HG03521 (cell line): ENCODE measurements at regions not wholly inside any gene's neighbourhood (a gene's known extent, or its start where the extent isn't known, plus 50 kb on each side); places are given as distances from the start of the nearest gene placed in this dataset.

Experiments used
- ATAC-seq: cut with Tn5 transposase; IDR thresholded peaks from one replicate; pipeline ENCODE4 v1.9.1; 2021; ENCODE audit warnings: mild to moderate bottlenecking, moderate library complexity; ENCODE audit not compliant: unreplicated experiment

DNA sequence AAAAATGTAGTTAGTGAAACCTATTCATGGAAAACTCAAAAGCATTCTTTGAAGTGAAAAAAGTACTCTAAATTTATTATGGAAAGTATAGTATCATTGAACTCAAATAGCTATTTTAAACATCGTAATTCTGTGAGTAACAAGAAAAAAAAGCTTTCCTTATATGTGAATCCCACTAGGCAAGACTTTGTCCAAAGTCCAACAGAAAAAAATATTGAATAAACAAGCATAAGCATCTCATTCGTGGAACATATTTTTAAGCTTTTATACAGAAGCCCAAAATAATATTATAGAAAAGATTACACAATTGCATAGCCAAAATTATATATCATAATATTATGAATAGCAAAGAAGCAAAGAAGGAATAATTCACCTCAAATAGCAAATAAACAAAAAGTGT, 79.4 kb upstream of the IFNE start:
- ATAC-seq: no peak

DNA sequence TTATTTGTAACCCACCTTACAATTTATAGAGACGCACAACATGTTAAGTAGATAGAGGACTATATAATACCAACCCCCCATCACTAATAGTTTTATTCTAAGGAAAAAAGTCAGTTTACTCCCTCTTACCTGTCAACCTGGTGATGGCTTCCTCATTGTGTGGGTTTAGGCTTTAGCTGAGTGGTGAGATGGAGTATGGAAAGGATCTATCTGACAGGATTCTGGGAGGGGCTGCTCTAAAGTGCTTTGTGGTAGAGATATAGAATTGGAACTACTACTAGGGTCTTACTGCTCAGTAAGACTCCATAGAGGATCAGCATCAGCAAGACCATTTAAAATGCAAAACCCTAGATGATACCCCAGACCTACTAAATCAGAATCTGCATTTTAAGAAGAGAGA, 82.1 kb upstream of the IFNE start:
- no peak for ATAC-seq

DNA sequence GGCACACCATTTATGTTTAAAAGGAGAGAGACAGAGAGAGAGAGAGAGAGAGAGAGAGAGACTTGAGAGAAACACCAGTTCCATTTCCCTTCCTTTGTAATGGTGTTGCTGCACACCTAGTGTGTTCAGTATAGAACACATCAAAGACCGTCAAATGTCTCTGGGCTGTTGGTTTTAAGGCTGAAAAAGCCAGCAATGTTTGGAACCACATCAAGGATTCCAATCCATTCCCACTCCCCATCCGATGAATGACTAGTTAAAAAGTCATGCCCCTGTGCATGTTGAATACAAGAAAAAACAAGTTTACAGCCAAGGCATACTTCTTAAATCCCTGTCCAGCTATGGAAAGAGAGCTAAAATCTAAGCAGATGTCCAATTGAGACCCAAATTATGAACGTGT, 83.0 kb upstream of the IFNE start:
- ATAC-seq: no peak

DNA sequence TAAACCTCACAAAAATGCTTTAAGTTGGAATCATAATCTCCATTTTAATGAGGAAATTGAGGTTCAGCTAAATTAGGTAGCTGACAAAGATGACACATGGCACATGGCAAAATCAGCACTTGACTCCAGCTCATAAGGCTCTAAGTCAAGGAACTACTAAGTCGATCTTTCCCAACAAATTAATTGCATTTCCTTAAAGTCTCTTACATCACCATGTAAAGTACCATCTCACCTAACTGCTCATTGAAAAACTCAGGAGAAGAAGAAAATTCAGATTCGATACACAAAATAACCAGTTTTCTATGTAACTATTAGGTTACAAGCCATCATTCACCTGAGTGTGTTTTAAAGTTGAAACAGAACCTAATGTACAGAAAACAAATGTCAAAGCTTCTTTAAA, 85.8 kb upstream of the IFNE start:
- ATAC-seq: no peak

DNA sequence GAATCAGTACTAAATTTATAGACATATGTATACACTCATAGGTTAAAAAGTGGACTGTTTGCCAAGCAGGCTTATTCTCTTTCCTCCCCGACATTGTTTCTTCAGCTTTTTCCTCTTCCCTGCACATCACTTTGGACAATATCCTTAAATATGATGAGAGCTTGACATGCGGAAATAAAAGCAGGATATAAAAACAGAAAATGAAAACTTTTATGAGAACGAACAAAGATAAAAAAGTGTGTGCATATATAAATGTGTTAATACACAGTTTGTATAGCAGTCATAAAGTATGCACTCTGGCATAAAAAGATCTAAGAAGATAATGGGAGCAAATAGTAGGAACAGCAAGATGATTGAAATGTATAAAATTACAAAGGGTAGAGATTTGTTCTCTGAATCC, 86.4 kb upstream of the IFNE start:
- ATAC-seq: no peak

DNA sequence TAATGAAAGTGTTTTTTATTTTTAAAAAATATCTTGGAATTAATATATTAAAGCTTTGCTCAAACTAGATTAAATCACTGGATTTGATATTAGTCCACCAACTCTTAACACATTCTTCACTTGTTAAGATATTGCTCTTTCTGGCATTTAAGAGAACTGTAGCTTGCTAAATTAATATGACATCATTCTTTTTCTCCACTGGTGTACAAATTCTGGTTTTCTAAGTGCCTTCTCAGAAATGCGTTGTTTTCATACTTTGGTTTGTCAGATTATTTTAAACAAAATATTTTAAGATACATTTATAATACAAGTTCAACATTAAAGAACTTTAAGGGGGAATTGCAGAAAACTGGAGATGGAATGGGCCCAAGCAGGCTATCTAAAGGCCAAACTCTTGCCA, 87.6 kb upstream of the IFNE start:
- no peak for ATAC-seq

DNA sequence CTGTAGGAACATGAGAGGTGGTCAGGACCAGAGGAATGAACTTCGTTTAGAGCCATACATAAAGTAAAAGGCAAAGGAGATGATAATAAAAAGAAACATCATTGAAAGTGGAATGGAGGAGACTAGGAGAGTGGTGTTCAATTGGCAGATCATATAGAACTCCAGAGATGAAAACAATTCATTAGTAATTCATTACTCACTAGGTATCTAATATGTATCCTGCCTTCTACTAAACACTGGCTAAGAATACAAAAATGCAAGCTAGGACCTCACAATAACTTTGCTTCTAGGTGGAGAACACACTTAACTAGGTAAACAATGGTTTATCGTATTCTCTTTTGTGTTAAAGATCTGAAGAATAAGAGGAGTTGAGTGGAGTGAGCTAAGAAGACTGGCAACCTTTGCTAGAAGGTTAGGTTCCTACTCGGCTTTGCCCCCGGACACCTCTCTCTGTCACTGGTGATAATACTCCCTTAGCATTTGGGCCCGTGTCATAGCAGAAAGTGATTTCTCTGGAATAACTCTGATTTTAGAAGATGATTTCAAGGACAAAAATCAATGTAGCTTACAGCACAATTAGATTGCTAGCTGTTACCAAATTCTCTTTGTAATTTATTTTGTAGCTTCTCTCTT, 88.6 kb upstream of the IFNE start:
- ATAC-seq: no peak

DNA sequence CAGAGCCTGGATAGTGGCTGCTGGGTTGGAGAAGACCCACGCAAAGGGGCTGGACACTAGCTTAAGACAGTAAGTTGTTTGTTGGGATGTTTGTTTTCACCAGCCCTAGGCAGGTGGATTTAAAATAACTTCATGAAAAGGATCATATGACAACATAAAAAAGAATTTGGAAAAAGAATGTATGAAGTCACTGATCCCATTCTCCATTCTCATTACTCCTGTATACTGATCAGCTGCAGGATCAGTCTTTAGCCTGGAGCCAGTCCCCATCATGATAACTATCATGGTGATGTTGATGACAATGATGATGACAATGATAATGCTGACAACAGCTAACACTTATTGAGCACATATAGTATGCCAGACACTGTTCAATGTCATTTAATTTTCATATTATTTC, 92.1 kb upstream of the IFNE start:
- ATAC-seq: no peak

DNA sequence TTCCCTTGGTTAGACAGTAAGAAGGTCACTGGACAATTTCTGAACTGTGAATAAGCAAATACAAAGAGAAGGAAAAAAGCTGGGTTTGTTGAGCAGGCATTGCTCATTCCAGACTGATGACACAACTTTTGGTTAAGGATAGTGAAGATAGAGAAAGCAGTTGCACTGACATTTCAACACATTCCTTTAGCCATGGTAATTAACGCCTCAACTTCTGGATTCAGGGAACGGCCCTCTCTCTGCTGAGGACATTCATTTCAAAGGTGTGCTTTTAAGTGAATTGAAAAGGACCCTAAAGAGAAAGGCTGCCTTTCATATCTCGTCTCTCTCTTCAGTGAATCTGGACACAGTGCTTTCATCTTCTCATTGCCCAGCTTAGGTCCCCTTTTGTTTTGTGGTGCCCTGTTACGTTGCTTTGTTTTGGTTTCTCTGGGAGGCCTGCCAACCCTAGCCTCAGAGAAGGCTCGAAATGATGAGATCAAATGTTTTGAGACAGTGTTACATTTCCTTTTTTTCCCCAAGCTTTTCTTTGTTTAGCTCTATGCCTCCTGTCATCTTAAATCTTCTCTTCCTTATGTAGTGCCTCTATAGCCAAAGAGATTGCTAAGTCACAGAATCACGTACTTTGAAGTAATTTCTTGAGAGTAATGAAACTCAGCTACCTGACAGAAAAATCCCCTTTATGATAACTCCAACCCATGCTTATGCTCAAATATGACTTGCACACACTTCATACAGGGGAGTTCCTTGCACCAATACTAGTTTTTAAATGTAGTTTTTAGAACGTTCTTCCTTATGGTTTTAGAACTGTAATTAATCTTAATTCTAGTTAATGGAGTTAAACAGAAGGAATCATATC, 94.4 kb upstream of the IFNE start:
- no peak for ATAC-seq

DNA sequence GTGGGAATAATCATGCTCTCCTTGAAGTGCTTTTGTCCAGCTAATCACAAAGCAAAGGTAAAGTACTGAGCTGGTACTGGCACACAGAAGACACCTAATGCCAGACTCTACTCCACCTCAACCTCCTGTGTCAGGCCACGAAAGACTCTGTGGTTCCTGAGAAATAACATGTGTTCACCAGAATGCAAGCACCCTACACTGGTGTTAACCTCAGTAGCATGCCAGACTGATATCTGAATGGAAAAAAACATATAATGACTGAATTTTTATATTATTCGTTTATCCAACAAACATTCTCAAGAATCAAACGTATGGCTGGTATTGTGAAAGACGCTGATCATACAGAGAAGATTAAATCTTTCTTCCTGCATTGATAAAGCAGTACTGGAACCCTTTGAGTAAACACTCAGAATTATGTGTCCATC, 97.1 kb upstream of the IFNE start:
- no peak for ATAC-seq

DNA sequence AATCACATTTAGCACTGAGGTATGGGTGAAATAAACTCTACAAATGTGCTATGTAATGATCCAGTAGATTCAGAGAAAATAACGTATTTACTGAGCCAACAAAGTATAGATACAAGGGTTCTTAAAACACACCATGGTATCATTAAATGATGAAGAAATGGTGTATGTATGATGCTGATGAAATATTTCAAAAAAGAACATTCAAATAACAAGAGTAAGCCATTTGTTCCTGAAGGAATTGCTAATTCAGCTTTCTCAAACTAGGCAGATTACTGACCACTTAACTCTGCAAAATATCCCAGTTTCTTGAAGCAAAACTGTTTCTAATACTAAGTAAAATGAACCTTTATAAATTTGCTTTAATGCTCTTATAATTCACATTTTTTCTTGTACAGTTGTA, 97.6 kb upstream of the IFNE start:
- ATAC-seq: no peak

DNA sequence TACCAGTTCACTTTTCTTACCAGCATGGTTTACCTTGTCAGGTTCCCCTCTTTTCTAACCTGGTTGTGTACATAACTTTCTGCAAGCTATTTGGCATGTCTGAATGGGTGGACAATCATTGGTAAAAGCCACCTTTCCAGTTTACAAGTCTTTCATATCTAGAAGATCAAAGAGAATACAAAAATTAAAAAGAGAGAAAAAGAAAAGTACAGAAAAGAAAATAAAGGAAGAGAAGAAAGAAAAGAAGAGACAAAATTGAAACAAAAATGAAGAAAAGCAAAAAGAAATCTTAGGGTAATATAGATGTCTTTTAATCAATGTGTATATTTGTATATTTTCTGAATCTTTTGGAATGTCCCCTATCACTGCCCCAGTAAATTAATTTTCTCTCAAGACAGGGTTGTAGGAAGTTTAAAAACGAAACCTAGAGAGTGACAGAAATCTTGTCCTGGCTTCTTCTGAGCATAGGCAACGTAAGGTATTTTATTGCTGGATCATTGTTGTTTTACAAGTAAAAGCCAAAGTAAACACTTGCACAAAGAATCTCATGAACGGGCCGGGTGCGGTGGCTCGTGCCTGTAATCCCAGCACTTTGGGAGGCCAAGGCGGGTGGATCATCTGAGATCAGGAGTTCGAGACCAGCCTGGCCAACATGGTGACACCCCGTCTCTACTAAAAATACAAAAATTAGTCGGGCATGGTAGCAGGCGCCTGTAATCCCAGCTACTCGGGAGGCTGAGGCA, 98.7 kb upstream of the IFNE start:
- no peak for ATAC-seq

DNA sequence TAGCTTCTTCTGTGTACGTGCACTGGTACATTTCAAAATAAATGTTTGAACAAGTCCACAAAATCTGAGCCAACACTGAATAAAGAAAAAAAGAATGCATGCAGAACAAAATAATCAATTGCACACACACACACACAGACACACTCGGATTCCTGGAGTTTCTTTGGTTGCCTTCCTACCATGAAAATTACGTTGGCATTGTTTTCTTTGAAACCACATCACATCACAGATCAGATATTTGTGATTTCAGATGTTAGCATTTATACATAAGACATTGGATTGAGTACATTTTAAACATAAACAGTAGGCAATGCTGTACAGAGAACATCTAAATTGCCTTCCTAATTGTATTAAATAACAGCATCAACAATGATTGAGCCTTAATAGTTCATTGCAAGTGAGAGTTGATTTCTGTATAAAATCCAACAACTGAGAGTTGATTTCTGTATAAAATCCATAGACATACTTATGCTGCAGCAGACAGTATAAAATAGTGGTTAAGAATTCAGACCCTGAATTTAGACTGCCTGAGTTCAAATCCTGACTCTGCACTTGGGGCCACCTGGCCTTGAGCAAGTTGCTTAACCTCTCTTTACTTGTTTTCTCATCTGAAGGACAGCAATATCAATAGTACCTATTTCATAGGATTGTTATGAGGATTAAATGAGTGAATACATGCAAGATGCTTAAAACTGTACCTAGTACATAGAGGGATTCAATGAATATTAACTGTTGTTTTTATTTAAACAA, 101.7 kb upstream of the IFNE start:
- no peak for ATAC-seq

DNA sequence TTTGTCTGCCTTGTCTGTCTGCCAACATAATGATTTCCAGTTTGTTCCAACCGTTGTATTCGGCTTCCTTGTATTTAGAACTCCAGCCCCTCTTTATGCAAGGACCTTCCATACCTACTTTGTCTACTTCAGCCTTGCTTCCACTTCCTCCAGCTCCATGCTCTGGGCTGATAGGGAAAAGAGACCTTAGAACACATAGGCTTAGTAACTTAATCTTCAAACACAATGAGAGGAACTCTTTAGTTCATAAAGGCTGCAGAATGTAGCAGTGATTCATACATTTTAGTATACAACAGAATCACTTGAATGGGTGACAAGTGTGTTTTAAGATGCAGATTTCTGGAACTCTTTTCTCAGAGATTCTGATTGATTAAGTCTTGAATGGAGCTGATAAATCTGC, 102.8 kb upstream of the IFNE start:
- no peak for ATAC-seq

DNA sequence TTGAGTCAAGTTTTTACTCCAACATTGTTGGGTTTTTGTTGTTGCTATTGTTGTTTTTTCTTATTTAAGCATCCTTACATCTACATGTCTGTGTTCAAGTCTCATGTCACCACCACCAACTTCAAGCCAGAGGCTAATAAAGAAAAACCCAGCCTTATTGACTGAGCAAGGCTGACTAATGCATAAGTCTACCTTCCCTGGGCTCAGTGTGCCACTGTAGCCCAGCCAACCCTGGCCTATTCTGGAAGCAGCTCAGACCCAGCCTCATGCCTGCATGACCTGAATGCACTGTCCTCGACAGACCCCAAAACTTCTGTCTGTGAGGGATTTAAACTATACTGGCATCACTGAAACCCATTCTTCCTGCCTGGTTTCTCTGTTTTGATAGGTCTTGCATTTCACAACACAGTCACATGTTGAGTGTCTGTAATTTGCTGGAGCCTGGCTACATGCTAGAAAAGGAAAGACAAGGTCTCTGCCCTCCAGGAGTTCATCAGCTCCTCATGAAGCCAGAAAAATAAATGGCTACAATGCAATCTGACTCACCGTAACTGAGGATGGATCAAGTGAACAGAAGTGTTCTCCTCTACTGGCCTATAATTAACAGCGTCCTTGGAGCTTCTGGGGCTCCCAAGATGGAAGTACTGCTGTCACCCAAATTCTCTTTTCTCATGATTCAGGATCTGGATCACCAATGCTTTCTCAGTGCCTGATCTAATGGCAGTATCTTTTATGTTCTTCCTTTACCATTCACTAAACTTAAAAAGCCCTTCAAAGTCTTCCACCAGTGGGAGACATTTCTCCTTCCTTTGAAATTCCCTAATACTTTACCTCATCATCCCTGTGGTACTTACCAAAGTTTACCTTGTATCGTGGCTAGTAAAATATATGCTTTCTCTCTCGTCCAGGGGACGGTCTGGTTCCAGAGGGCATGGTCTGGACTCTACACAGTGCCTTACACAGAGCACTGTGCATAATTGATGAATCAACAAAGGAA, 103.9 kb upstream of the IFNE start:
- ATAC-seq: no peak

DNA sequence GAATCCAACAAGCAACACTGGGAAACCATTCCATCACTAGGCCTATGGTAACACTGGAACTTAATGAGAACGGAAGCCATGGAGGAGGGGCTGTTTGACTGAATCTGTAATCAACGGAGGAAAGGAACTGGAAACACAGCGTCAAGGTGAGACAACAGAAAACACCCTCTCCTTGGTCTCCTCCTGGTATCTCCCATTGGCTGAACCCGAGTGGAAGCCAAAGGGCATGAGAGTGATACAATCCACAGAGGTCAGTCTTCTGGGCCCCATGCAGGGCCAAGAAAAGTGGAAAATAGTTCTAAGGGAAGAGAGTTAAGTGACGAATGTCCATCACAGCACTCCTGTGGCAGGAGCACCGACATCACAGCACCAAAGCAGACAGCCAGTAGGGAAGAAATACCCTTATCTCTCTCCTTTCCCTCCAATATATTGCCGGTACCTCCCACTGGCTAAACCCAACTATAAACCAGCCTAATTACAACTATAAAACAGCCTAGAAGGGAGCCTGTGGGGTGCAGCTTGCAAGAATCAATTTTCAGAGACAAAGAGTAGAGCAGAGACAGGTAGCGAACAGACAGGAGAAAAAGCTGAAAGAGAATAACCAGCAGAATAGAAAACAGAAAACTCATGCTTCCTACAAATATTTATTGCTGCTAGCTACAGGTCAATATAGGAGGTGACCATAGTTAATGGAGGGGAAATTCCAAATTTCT, 107.4 kb upstream of the IFNE start:
- ATAC-seq: no peak

DNA sequence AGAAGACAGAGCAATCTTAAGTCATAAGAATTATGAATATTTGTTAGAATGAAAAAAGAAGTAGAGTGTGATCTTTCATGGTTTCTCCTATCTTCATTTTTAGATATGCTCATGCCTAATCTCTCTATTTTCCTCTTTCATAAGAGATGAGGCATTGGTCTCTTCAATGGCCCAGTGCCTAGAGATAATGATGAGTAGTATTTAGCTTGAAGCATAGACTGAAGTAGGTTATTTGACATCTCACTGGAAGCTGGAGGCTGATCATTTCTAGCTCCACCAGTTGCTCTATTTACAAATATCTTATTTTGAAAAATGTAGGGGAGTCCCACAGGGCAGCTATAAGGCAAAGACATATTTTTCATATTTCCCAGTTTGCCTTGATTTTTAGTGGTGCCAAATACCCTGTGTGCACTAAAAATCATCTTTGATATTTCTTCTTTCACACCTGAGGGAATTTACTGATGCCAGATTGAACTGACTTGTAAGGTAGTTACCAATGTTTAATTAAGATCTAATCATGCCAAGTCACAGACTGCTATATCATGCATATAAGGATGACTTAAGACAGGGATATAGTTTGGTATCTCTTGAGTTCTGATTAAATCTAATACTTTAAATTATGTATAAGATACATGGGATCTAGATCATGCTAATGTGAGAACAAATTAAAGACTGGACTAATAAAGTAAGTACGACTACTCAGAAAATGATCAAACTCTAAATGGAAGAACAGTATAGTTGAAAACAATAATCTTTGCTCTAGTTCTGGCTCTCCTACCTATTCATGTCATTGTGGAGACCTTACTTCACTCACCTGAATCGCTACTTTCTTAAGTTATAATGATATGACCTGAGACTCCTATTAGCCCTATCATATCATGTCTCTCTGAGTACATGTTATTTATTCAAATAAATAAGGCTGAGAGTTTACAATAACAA, 108.2 kb upstream of the IFNE start:
- no peak for ATAC-seq
